H7 (cell line): ENCODE measurements at regions not wholly inside any gene's neighbourhood (a gene's known extent, or its start where the extent isn't known, plus 50 kb on each side); places are given as distances from the start of the nearest gene placed in this dataset.
A peak's percentile ranks its signal among the peaks of the same experiment; 100 is the strongest.

Source experiments
- DNase-seq: peaks from one replicate; pipeline ENCODE4 v3.0.0; 2012
- H3K27me3 ChIP-seq: 2 replicates; pipeline ENCODE4 v1.6.0; 2011; ENCODE audit warnings: mild to moderate bottlenecking, low read length; ENCODE audit not compliant: control insufficient read depth, insufficient read depth
- H3K36me3 ChIP-seq: replicated peaks from 2 replicates; pipeline ENCODE4 v1.5.1; 2011; ENCODE audit warnings: low read length; ENCODE audit not compliant: control insufficient read depth, insufficient read depth
- H3K4me3 ChIP-seq: 2 replicates; pipeline ENCODE4 v1.5.1; 2011; ENCODE audit warnings: low read depth, mild to moderate bottlenecking, control low read depth, low read length, moderate library complexity; ENCODE audit not compliant: insufficient read depth

DNA sequence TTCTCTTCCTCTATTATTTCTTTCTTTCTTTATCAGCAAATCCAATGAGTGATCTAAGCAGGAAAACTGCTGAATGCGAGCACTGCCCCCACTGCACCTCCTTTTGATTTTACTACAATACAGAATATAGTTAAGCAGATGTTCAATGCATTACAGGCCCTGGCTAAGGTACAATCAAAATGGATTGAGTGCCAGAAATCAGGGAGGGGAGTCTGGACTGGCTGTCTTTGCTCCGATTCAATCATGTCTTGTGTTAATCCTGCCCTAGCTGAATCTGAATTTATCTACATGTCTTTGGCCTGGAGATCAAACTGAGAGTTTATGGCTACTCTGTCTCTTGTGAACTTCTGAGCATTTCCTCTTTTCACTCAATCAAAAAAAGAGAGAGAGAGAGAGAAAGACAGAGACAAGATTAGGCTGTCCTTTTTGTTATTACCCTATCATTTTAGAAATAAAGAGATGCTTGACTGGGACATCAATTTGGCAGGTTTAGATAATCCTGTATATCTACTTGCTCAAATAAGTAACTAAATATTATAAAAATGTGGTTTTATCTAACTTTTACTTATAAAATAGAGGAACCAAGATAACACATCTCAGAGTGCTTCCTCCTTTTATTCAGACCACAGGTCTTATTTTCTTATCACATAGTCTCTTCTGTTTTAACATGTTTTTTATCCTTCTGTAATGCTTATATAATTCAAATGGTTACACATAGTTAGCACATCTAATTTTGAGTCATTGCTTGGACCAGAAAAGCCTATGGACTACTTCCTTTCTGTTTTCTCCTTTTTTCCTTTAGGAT lies 656.2 kb downstream of the KCNJ2 start:
- DNase-seq: no peak
- H3K4me3 ChIP-seq: no peak overlapping the region

DNA sequence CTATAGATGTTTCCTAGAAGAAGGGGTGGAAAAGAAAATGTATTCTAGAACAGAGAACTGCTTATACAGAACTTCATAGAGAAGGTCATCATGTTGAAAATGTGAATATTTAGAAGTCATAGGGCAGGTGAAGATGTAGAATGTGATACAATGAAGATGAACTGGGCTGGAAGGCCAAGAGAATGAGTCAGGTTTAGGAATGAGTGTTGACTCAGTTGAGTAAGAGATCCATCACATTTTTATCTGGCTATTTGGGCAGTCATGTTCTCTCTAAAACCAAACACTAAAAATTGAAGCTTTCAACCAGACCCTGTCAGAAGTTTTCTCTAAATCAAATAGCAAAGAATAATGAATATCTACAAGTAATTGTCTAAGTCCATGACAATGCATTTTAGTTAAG lies 660.5 kb downstream of the KCNJ2 start:
- no peaks in the 10 kb centered on the region for H3K27me3 ChIP-seq
- no peaks in the 10 kb centered on the region for H3K36me3 ChIP-seq
- no peak for DNase-seq
- no peak overlapping the region for H3K4me3 ChIP-seq

More for the DNA sequence above, 656.2 kb downstream of the KCNJ2 start:
- Histone ChIP-seq H3K27me3 (no peaks in the 10 kb centered on the region), H3K36me3 (no peaks in the 10 kb centered on the region)

- Histone ChIP-seq H3K27me3 (no peaks in the 10 kb centered on the region), H3K36me3 (no peaks in the 10 kb centered on the region), H3K4me3 (no peak overlapping the region)
- no peak for DNase-seq
These were observed 664.7 kb downstream of the KCNJ2 start for GRCh38 chr17:70834039-70834438.

- no peak overlapping the region for H3K4me3 ChIP-seq
- H3K36me3 ChIP-seq: no peaks in the 10 kb centered on the region
- DNase-seq: no peak
- H3K27me3 ChIP-seq: no peaks in the 10 kb centered on the region
These were observed 679.5 kb downstream of the KCNJ2 start for GRCh38 chr17:70848785-70849184.

GRCh38 chr17:70855401-70856054 lies 686.2 kb downstream of the KCNJ2 start:
- Histone ChIP-seq H3K27me3 (no peaks in the 10 kb centered on the region), H3K36me3 (no peaks in the 10 kb centered on the region), H3K4me3 (no peak overlapping the region)
- DNase-seq: no peak

- H3K27me3 ChIP-seq: no peaks in the 10 kb centered on the region
- no peak for DNase-seq
- H3K4me3 ChIP-seq: no peak overlapping the region
- no peaks in the 10 kb centered on the region for H3K36me3 ChIP-seq
These were observed 688.0 kb downstream of the KCNJ2 start for GRCh38 chr17:70857351-70857750.

- Histone ChIP-seq H3K4me3 (no peak overlapping the region), H3K36me3 (no peaks in the 10 kb centered on the region), H3K27me3 (no peaks in the 10 kb centered on the region)
- no peak for DNase-seq
These were observed 690.5 kb downstream of the KCNJ2 start for GRCh38 chr17:70859829-70860228.

DNA sequence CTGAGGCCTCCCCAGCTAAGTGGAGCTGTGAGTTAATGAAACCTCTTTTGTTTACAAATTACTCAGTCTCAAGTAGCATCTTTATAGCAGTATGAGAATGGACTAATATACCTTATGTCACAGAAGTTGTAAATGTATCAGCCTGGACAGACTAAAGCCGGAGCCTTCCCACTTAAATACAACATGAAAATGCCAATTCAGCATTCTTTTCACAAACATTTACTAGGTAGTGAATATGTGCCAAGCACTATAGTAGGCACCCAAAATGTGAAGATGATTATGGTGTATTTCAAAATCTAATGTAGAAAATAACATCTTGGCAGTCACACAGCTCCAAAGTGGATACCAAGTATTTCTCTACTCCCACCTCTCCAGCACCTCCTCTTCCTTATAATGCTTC lies 693.0 kb downstream of the KCNJ2 start:
- H3K36me3 ChIP-seq: no peaks in the 10 kb centered on the region
- DNase-seq: no peak
- no peak overlapping the region for H3K4me3 ChIP-seq
- H3K27me3 ChIP-seq: no peaks in the 10 kb centered on the region

DNA sequence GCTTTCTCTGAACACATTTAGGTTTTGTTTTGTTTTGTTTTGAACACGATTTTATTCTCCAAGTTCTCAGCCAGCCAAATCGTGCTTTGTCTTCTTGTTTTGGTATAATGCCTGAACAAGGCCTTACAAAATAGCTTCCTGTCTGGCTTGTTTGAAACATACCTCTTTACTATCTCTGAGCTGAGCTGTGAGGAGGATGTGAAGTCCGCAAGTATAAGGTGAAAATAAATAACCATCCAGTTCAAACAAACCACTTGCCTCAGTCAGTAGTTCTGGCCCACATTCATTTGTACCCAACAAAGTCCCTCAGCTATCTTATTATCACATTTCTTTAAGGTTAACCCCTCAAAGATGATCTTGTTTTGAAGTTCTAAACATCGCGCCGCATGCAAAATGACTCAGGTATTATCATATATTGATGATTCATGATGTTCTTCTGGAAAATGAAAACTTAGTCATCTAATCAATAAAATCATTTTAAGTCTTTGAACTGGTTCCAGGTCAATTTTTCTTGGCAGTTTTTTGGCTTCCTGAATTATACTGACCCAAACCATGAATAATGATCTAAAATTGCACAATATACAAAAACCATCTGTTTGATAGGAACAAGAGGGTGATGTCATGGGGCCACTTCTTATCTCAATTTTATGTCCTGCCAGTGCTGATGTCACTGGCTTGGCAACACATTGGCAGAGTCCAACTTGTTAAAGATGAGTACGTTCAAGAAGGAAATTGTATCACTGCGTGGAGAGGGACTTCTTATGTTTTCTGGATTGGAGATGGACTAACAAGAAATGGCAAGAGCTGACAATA lies 694.3 kb downstream of the KCNJ2 start:
- Histone ChIP-seq H3K4me3 (no peak overlapping the region), H3K27me3 (no peaks in the 10 kb centered on the region), H3K36me3 (no peaks in the 10 kb centered on the region)
- DNase-seq: no peak

DNA sequence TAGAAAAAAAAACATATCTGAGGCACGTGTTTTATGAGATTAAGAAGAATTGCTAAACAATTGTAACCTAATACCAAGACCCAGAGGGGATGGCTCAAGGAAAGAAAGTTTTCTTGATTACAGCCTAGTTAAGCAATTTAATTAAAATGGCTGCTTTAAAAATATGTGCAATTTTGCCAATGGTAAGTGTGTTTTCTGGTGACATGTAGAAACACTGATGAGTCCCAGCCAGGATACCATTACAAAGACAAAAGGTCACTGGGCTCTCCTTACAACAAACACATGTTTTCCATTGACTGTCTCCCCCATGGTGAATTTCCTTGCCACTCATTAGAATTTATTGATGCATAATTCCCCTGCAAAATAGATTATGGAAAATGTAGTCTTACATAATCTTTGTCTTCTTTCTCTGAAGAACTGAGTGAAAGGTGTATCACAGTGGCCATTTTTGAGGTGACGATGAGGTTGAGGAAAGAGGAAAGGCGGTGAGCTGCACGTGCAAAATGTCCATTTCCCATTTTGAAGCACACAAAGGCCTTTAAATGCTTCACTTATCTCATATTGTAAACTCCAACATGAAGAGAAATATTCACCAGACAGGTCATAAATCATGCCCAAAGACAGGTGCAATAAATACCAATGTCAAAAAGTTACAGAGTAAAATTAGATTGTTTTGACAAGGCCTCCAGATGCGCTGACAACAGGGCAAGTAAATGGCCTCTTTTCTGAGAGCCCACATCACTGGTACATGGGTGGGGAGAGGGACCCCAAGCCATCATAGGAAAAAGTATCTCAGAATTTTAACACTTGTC lies 696.9 kb downstream of the KCNJ2 start:
- no peak overlapping the region for H3K4me3 ChIP-seq
- H3K27me3 ChIP-seq: no peaks in the 10 kb centered on the region
- DNase-seq: no peak
- H3K36me3 ChIP-seq: no peaks in the 10 kb centered on the region

DNA sequence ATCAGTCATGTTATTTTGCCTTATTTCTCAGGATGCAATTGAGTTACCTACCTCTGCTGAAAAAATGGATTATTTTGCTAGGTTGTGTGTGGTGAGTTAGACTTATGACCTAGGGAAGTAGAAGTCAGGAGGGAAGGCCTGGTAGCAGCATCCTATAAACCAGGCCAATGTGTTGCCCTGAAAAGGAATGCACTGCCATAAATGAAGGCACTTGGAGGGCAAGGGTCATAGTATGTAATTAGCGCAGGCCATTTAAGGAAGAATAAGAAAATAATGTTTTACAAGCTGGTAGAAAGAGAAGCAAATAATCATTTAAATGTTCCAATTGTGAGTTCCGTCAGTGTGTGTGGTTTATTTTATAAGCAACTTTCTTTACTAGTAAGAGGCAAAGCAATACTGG lies 698.8 kb downstream of the KCNJ2 start:
- H3K27me3 ChIP-seq: no peaks in the 10 kb centered on the region

DNA sequence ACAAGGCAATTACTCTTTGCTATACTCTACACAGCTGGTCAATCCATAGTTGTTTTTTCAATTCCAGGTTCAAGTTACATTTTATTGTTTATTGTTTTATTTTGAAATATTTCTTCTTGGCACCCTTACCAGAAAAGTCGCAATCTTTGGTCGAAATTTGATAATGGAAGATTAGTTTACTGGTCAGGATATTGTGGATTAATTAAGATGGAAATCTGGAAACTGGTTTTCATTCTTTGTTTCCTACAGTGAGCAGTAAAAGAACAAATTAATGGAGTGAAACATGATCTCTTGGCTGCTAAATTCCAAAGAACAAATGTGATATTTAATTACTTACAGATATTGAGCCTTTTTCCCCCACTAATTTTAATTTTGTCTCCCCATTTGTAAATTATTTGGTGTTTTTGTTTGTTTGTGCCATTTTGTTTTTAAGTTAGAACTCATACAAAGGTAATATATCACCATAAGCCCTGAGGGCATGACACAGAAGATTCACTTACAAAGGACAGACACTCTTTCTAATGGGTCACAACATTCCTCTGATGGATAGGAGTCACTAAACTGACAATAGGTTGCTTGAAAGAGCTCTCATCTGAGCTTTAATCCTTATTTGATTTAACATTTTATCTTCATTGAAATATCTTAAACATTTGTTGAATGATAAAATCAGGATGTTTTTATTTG lies 700.2 kb downstream of the KCNJ2 start:
- Histone ChIP-seq H3K36me3 (no peaks in the 10 kb centered on the region), H3K27me3 (no peaks in the 10 kb centered on the region), H3K4me3 (no peak overlapping the region)
- DNase-seq: peak; percentile 2

More for the DNA sequence above, 698.8 kb downstream of the KCNJ2 start:
- DNase-seq: no peak
- H3K36me3 ChIP-seq: no peaks in the 10 kb centered on the region
- no peak overlapping the region for H3K4me3 ChIP-seq

GRCh38 chr17:70871180-70871818 lies 702.0 kb downstream of the KCNJ2 start:
- Histone ChIP-seq H3K27me3 (no peaks in the 10 kb centered on the region), H3K36me3 (no peaks in the 10 kb centered on the region), H3K4me3 (no peak overlapping the region)
- DNase-seq: no peak
